ENCODE measurements at regions not wholly inside any gene's neighbourhood (a gene's known extent, or its start where the extent isn't known, plus 50 kb on each side); places are given as distances from the start of the nearest gene placed in this dataset.

GRCh38 chr5:173535976-173536639, 80.3 kb downstream of the BOD1 start:
- DNase-seq (ENCODE audit: low spot score) = no peak
- no peaks in the 10 kb centered on the region for H3K36me3 Mint-ChIP-seq
- TF ChIP-seq NR1H2 (CRISPR knock-in tag; IDR thresholded peaks at IDR 0.05) = no peak
- TF ChIP-seq TP53 (CRISPR knock-in tag; IDR thresholded peaks at IDR 0.05) = no peak
- TF ChIP-seq IRF2 (CRISPR knock-in tag; IDR thresholded peaks at IDR 0.05; ENCODE audit: borderline replicate concordance, low read depth) = no peak
- TF ChIP-seq ATF6 (CRISPR knock-in tag; IDR thresholded peaks at IDR 0.05) = no peak
- TF ChIP-seq ZMAT4 (CRISPR knock-in tag; IDR thresholded peaks at IDR 0.05) = no peak
- no peak overlapping the region for H3K27ac Mint-ChIP-seq
- ChIA-PET POLR2A (no interaction called here), CTCF (interaction anchor here (1.0 kb wide), 1 partner anchor 37 kb away, joined by 3 read pairs; no protein-coding TSS in a partner anchor)
- H3K4me3 Mint-ChIP-seq = no peak overlapping the region
- H3K9me3 Mint-ChIP-seq = peaks cover 3% of the 10 kb centered on the region; the same call in 1 of the 2 replicates
- no peak for ATAC-seq
- H3K4me1 Mint-ChIP-seq = no peaks in the 10 kb centered on the region; the same call in 1 of the 2 replicates
- peaks cover 13% of the 10 kb centered on the region for H3K27me3 Mint-ChIP-seq (ENCODE audit: low read depth)

GRCh38 chr5:173535166-173535975, 81.1 kb downstream of the BOD1 start:
- no peak for ATAC-seq
- DNase-seq (ENCODE audit: low spot score) = no peak
- Mint-ChIP-seq H3K36me3 (no peaks in the 10 kb centered on the region), H3K4me3 (no peak overlapping the region), H3K9me3 (peaks cover 7% of the 10 kb centered on the region), H3K4me1 (peaks cover 6% of the 10 kb centered on the region), H3K27me3 (ENCODE audit: low read depth) (peaks cover 13% of the 10 kb centered on the region), H3K27ac (no peak overlapping the region)
- POLR2A ChIA-PET = no interaction called here
- CTCF ChIA-PET = interaction anchor here (1.0 kb wide), 1 partner anchor 37 kb away, joined by 3 read pairs; no protein-coding TSS in a partner anchor
- no peak for TF ChIP-seq SMAD3 (CRISPR knock-in tag; IDR thresholded peaks at IDR 0.05; ENCODE audit: borderline replicate concordance)
- TF ChIP-seq NFE2L1 (CRISPR knock-in tag; IDR thresholded peaks at IDR 0.05) = no peak

DNA sequence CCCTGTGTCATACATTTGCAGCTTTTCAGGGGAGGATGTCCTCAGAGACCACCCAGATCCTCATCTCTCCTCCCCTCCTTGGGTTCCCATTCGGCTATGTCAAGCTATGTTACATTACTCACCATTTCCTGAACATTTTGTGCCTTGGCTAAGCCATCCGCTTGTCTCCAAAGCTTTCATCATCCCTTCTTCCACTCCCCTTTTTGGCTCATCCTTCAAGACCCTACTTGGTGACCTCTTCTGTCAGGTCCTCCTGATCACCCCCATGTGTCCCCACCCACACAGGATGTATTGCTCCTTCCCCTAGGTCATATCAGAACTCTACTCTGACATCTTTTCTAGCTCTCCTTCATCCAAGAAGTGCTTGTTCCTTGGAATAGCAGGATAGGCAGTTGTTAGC, 81.8 kb downstream of the BOD1 start:
- H3K36me3 Mint-ChIP-seq = no peaks in the 10 kb centered on the region
- no peak overlapping the region for H3K27ac Mint-ChIP-seq
- no peak for ATAC-seq
- POLR2A ChIA-PET = interaction anchor here (0.6 kb wide), 1 partner anchor 24 kb away, joined by 3 read pairs; no protein-coding TSS in a partner anchor
- H3K27me3 Mint-ChIP-seq (ENCODE audit: low read depth) = peaks cover 7% of the 10 kb centered on the region
- CTCF ChIA-PET = no interaction called here
- H3K9me3 Mint-ChIP-seq = peaks cover 7% of the 10 kb centered on the region
- DNase-seq (ENCODE audit: low spot score) = no peak
- H3K4me1 Mint-ChIP-seq = peaks cover 6% of the 10 kb centered on the region
- no peak overlapping the region for H3K4me3 Mint-ChIP-seq
- TF ChIP-seq ELF4 (CRISPR knock-in tag; IDR thresholded peaks at IDR 0.05; ENCODE audit: low read depth) = no peak
- TF ChIP-seq, protein P1, sequence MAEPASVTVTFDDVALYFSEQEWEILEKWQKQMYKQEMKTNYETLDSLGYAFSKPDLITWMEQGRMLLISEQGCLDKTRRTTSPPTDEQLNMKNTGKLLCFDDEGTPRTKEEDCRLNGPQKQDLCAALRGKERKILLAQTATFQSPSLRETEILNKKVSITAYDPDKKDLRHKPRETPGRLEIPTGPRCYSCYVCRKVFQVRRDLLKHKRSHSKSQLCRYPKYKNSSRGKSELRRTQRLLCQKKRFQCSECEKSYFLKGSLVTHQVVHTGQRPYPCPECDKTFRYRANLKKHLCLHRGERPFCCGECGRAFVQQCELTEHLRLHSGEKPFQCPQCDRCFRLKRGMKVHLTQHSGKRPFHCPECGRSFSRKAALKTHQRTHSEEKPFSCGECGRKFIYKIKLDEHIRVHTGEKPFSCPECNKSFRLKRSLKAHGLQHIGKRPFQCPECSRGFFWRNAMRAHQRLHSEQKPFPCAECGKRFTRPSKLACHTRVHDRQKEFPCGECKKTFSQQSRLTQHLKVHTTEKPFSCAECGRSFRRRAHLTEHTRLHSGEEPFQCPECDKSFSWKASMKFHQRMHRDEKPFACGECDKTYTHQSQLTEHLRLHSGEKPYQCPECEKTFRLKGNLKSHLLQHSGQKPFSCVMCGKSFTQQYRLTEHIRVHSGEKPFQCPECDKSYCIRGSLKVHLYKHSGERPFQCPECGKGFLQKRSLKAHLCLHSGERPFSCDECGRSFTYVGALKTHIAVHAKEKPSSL (CRISPR knock-in tag; conservative IDR thresholded peaks at IDR 0.05) = no peak
- TF ChIP-seq, protein P2, sequence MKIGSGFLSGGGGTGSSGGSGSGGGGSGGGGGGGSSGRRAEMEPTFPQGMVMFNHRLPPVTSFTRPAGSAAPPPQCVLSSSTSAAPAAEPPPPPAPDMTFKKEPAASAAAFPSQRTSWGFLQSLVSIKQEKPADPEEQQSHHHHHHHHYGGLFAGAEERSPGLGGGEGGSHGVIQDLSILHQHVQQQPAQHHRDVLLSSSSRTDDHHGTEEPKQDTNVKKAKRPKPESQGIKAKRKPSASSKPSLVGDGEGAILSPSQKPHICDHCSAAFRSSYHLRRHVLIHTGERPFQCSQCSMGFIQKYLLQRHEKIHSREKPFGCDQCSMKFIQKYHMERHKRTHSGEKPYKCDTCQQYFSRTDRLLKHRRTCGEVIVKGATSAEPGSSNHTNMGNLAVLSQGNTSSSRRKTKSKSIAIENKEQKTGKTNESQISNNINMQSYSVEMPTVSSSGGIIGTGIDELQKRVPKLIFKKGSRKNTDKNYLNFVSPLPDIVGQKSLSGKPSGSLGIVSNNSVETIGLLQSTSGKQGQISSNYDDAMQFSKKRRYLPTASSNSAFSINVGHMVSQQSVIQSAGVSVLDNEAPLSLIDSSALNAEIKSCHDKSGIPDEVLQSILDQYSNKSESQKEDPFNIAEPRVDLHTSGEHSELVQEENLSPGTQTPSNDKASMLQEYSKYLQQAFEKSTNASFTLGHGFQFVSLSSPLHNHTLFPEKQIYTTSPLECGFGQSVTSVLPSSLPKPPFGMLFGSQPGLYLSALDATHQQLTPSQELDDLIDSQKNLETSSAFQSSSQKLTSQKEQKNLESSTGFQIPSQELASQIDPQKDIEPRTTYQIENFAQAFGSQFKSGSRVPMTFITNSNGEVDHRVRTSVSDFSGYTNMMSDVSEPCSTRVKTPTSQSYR (CRISPR knock-in tag; IDR thresholded peaks at IDR 0.05) = no peak
- TF ChIP-seq ESRRA (CRISPR knock-in tag; IDR thresholded peaks at IDR 0.05; ENCODE audit: borderline replicate concordance) = no peak
- TF ChIP-seq GABPB1 (CRISPR knock-in tag; IDR thresholded peaks at IDR 0.05) = no peak
- no peak for TF ChIP-seq ATF1 (CRISPR knock-in tag; IDR thresholded peaks at IDR 0.05)
- no peak for TF ChIP-seq ATF3 (CRISPR knock-in tag; conservative IDR thresholded peaks at IDR 0.05)
- no peak for TF ChIP-seq ZBTB21 (CRISPR knock-in tag; IDR thresholded peaks at IDR 0.05; ENCODE audit: borderline replicate concordance)
- TF ChIP-seq, protein P3, sequence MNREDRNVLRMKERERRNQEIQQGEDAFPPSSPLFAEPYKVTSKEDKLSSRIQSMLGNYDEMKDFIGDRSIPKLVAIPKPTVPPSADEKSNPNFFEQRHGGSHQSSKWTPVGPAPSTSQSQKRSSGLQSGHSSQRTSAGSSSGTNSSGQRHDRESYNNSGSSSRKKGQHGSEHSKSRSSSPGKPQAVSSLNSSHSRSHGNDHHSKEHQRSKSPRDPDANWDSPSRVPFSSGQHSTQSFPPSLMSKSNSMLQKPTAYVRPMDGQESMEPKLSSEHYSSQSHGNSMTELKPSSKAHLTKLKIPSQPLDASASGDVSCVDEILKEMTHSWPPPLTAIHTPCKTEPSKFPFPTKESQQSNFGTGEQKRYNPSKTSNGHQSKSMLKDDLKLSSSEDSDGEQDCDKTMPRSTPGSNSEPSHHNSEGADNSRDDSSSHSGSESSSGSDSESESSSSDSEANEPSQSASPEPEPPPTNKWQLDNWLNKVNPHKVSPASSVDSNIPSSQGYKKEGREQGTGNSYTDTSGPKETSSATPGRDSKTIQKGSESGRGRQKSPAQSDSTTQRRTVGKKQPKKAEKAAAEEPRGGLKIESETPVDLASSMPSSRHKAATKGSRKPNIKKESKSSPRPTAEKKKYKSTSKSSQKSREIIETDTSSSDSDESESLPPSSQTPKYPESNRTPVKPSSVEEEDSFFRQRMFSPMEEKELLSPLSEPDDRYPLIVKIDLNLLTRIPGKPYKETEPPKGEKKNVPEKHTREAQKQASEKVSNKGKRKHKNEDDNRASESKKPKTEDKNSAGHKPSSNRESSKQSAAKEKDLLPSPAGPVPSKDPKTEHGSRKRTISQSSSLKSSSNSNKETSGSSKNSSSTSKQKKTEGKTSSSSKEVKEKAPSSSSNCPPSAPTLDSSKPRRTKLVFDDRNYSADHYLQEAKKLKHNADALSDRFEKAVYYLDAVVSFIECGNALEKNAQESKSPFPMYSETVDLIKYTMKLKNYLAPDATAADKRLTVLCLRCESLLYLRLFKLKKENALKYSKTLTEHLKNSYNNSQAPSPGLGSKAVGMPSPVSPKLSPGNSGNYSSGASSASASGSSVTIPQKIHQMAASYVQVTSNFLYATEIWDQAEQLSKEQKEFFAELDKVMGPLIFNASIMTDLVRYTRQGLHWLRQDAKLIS (CRISPR knock-in tag; IDR thresholded peaks at IDR 0.05; ENCODE audit: borderline replicate concordance) = no peak

All from WTC11 (cell line).